ENCODE measurements at regions not wholly inside any gene's neighbourhood (a gene's known extent, or its start where the extent isn't known, plus 50 kb on each side); places are given as distances from the start of the nearest gene placed in this dataset.

- Histone ChIP-seq H3K4me1 (ENCODE audit: control insufficient read depth, insufficient read depth, low read length) (no peaks in the 10 kb centered on the region), H3K9me3 (ENCODE audit: control insufficient read depth in 2 of 2, low read length in 2 of 2) (peaks cover 3 to 8% of the 10 kb centered on the region in 2 donors), H3K27ac (ENCODE audit: low read length) (no peak overlapping the region), H3K27me3 (ENCODE audit: control insufficient read depth in 1 of 2, insufficient read depth in 2 of 2, low read length in 2 of 2) (peaks cover 0 to 3% of the 10 kb centered on the region in 2 donors), H3K9ac (ENCODE audit: low read length in 2 of 2) (no peak overlapping the region), H3K36me3 (ENCODE audit: control insufficient read depth in 2 of 2, insufficient read depth in 2 of 2, low read length in 2 of 2) (no peaks in the 10 kb centered on the region), H3K4me3 (ENCODE audit: low read length in 2 of 2) (no peak overlapping the region)
Measured at GRCh38 chr11:70021586-70021985, 56.5 kb upstream of the ANO1 start.

DNA sequence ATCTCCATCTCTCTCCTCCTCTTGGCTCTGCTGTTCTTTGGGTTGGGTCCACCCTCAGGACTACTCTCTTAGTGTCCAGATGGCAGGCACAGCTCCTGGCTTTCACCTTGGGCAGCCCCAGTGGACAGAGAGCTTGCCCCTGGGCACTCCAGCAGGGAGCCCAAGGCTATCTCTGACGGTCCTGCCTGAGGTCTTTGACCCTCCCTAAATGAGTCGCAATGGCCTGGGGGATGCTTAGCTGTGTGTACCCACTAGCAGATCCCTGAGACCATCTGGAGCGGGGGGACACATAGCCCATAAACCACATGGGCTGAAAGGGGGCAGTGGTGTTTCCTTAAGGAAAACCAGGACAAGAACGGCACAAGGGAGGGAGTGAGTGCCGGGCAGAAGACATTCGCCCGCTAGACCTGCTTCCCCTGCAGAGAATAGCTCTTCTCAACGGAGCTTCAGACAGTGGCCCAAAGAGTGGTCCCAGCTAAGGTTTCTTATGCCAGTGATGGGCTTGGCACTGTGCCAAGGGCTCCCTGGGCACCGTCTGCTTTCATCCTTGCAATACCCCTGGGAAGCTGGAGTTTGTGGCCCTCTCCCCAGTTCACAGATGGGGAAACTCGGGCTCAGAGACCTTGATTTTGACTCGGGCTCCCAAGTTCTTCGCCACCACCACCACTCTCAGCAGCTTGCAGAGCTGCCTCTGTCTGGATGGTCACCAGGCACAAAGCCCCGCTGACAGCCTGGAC, 53.9 kb upstream of the ANO1 start:
- Histone ChIP-seq H3K9ac (ENCODE audit: low read length in 2 of 2) (no peak overlapping the region), H3K27ac (ENCODE audit: low read length) (no peak overlapping the region), H3K4me3 (ENCODE audit: low read length in 2 of 2) (no peak overlapping the region), H3K27me3 (ENCODE audit: control insufficient read depth in 1 of 2, insufficient read depth in 2 of 2, low read length in 2 of 2) (peaks cover 0 to 3% of the 10 kb centered on the region in 2 donors), H3K4me1 (ENCODE audit: control insufficient read depth, insufficient read depth, low read length) (no peaks in the 10 kb centered on the region), H3K9me3 (ENCODE audit: control insufficient read depth in 2 of 2, low read length in 2 of 2) (peaks cover 3 to 9% of the 10 kb centered on the region in 2 donors), H3K36me3 (ENCODE audit: control insufficient read depth in 2 of 2, insufficient read depth in 2 of 2, low read length in 2 of 2) (no peaks in the 10 kb centered on the region)

DNA sequence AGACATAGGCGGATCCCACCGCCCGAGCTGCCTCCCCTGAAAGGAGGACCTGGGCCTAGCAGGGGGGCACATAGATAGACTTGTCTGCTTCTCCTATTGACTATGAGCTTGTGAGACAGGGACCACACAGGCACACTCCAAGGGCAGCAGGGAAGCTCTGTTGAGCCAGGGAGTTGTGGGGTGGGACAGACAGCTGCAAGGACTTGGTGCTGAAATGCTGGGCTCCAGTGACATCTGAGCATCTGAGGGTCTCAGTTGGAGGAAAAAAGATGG, 53.4 kb upstream of the ANO1 start:
- Histone ChIP-seq H3K36me3 (ENCODE audit: control insufficient read depth in 2 of 2, insufficient read depth in 2 of 2, low read length in 2 of 2) (no peaks in the 10 kb centered on the region), H3K9me3 (ENCODE audit: control insufficient read depth in 2 of 2, low read length in 2 of 2) (peaks cover 3 to 9% of the 10 kb centered on the region in 2 donors), H3K27ac (ENCODE audit: low read length) (no peak overlapping the region), H3K4me3 (ENCODE audit: low read length in 2 of 2) (no peak overlapping the region), H3K27me3 (ENCODE audit: control insufficient read depth in 1 of 2, insufficient read depth in 2 of 2, low read length in 2 of 2) (peaks cover 0 to 3% of the 10 kb centered on the region in 2 donors), H3K9ac (ENCODE audit: low read length in 2 of 2) (no peak overlapping the region), H3K4me1 (ENCODE audit: control insufficient read depth, insufficient read depth, low read length) (no peaks in the 10 kb centered on the region)

GRCh38 chr11:70025308-70025707, 52.8 kb upstream of the ANO1 start:
- H3K36me3 ChIP-seq (ENCODE audit: control insufficient read depth in 2 of 2, insufficient read depth in 2 of 2, low read length in 2 of 2), result no peaks in the 10 kb centered on the region
- peaks cover 0 to 3% of the 10 kb centered on the region in 2 donors for H3K27me3 ChIP-seq (ENCODE audit: control insufficient read depth in 1 of 2, insufficient read depth in 2 of 2, low read length in 2 of 2)
- no peak overlapping the region for H3K9ac ChIP-seq (ENCODE audit: low read length in 2 of 2)
- peaks cover 3 to 9% of the 10 kb centered on the region in 2 donors for H3K9me3 ChIP-seq (ENCODE audit: control insufficient read depth in 2 of 2, low read length in 2 of 2)
- H3K4me1 ChIP-seq (ENCODE audit: control insufficient read depth, insufficient read depth, low read length), result no peaks in the 10 kb centered on the region
- H3K4me3 ChIP-seq (ENCODE audit: low read length in 2 of 2), result no peak overlapping the region
- no peak overlapping the region for H3K27ac ChIP-seq (ENCODE audit: low read length)

- Histone ChIP-seq H3K9ac (ENCODE audit: low read length in 2 of 2) (no peak overlapping the region), H3K27me3 (ENCODE audit: control insufficient read depth in 1 of 2, insufficient read depth in 2 of 2, low read length in 2 of 2) (peaks cover 0 to 3% of the 10 kb centered on the region in 2 donors), H3K36me3 (ENCODE audit: control insufficient read depth in 2 of 2, insufficient read depth in 2 of 2, low read length in 2 of 2) (no peaks in the 10 kb centered on the region), H3K4me1 (ENCODE audit: control insufficient read depth, insufficient read depth, low read length) (no peaks in the 10 kb centered on the region), H3K27ac (ENCODE audit: low read length) (no peak overlapping the region), H3K4me3 (ENCODE audit: low read length in 2 of 2) (no peak overlapping the region), H3K9me3 (ENCODE audit: control insufficient read depth in 2 of 2, low read length in 2 of 2) (peaks cover 3 to 9% of the 10 kb centered on the region in 2 donors)
Measured at GRCh38 chr11:70026012-70026411, 52.1 kb upstream of the ANO1 start.

DNA sequence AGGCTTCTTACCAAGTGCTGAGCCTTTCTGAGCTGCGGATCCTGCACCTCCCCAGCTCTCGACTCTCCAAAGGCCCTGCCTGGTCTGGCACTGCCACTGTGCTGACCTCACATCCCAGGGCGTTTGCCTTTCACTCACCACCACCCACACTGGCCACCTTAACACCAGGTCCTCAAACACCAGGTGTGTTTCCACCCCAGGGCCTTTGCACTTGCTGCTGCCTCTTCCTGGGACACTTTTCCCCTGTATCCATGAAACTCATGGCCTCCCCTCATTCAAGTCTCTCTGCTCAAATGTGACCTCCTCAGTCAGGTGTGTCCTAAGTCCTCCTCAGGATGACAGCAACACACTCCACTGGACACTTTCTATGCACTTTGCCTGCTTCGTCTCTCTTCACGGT, 51.4 kb upstream of the ANO1 start:
- Histone ChIP-seq H3K27ac (ENCODE audit: low read length) (no peak overlapping the region), H3K9me3 (ENCODE audit: control insufficient read depth in 2 of 2, low read length in 2 of 2) (peaks cover 3 to 9% of the 10 kb centered on the region in 2 donors), H3K9ac (ENCODE audit: low read length in 2 of 2) (no peak overlapping the region), H3K4me3 (ENCODE audit: low read length in 2 of 2) (no peak overlapping the region), H3K27me3 (ENCODE audit: control insufficient read depth in 1 of 2, insufficient read depth in 2 of 2, low read length in 2 of 2) (peaks cover 0 to 3% of the 10 kb centered on the region in 2 donors), H3K4me1 (ENCODE audit: control insufficient read depth, insufficient read depth, low read length) (no peaks in the 10 kb centered on the region), H3K36me3 (ENCODE audit: control insufficient read depth in 2 of 2, insufficient read depth in 2 of 2, low read length in 2 of 2) (no peaks in the 10 kb centered on the region)

- H3K4me1 ChIP-seq (ENCODE audit: control insufficient read depth, insufficient read depth, low read length), result no peaks in the 10 kb centered on the region
- no peak overlapping the region for H3K4me3 ChIP-seq (ENCODE audit: low read length in 2 of 2)
- H3K9me3 ChIP-seq (ENCODE audit: control insufficient read depth in 2 of 2, low read length in 2 of 2), result peaks cover 3 to 9% of the 10 kb centered on the region in 2 donors
- no peaks in the 10 kb centered on the region for H3K36me3 ChIP-seq (ENCODE audit: control insufficient read depth in 2 of 2, insufficient read depth in 2 of 2, low read length in 2 of 2)
- H3K27me3 ChIP-seq (ENCODE audit: control insufficient read depth in 1 of 2, insufficient read depth in 2 of 2, low read length in 2 of 2), result no peaks in the 10 kb centered on the region
- H3K9ac ChIP-seq (ENCODE audit: low read length in 2 of 2), result no peak overlapping the region
- no peak overlapping the region for H3K27ac ChIP-seq (ENCODE audit: low read length)
Measured at GRCh38 chr11:70027451-70027850, 50.7 kb upstream of the ANO1 start.

DNA sequence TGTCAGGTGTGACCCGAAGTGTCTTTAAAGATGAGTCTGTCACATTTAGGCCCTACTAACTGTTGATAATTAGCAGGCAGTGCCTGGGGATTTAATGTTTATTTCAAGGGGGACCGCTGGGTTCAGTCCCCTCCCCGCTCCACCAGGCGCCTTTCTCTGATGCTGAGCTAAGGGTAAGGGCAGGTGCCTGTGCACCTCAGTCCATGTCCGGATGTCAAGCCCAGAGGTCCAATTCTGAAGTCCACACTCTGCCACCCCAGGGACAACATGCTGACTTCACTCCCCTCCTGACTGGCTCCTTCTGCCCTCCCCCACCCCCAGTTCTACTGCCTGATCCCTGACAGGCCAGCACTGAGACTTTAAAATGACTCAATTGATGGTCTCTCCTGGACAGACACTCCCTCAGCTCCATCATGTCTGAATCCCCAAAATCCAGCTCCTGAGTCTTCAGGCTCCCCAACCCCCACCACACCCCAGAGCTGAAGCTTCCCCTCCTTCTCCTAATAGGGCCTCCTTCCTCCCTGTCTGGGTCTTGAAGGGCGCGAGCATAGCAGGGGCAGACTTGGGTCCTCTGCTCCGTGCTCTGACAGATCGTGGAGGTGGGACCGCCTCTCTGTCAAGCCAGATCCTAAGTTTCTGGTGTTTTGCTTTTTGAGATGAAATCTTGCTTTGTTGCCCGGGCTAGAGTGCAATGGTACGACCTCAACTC, 49.8 kb upstream of the ANO1 start:
- Histone ChIP-seq H3K4me3 (ENCODE audit: low read length in 2 of 2) (no peak overlapping the region), H3K4me1 (ENCODE audit: control insufficient read depth, insufficient read depth, low read length) (no peaks in the 10 kb centered on the region), H3K27me3 (ENCODE audit: control insufficient read depth in 1 of 2, insufficient read depth in 2 of 2, low read length in 2 of 2) (no peaks in the 10 kb centered on the region), H3K36me3 (ENCODE audit: control insufficient read depth in 2 of 2, insufficient read depth in 2 of 2, low read length in 2 of 2) (no peaks in the 10 kb centered on the region), H3K27ac (ENCODE audit: low read length) (no peak overlapping the region), H3K9me3 (ENCODE audit: control insufficient read depth in 2 of 2, low read length in 2 of 2) (peaks cover 3 to 6% of the 10 kb centered on the region in 2 donors), H3K9ac (ENCODE audit: low read length in 2 of 2) (no peak overlapping the region)

Data from stomach smooth muscle (tissue), 2 donors.